Peyer's patch (tissue), 4 donors: ENCODE measurements at regions not wholly inside any gene's neighbourhood (a gene's known extent, or its start where the extent isn't known, plus 50 kb on each side); places are given as distances from the start of the nearest gene placed in this dataset.

ENCODE experiments used
- DNase-seq, 3 donors: peaks; one replicate each; pipeline ENCODE4 v3.0.0-alpha.2; 2017 to 2019
- H3K27ac ChIP-seq, 4 donors: fragments of 200-600 bp; sonication (generic); one replicate each; pipeline ENCODE4 v1.5.1; 2016 to 2019
- H3K27me3 ChIP-seq, 2 donors: fragments of 200-600 bp; sonication (generic); one replicate each; pipeline ENCODE4 v1.5.1; 2019
- H3K36me3 ChIP-seq, 3 donors: fragments of 200-600 bp; sonication (generic); one replicate each; pipeline ENCODE4 v1.5.1; 2016 to 2019
- H3K4me1 ChIP-seq, 4 donors: fragments of 200-600 bp; sonication (generic); one replicate each; pipeline ENCODE4 v1.5.1; 2016 to 2019
- H3K4me3 ChIP-seq, 4 donors: fragments of 200-600 bp; sonication (generic); 1 replicate in 3 of 4; 2 replicates in 1 of 4; pipeline ENCODE4 v1.5.1; 2016 to 2019; ENCODE audit warnings: mild to moderate bottlenecking in 1 of 4
- H3K9me3 ChIP-seq, 4 donors: fragments of 200-600 bp; sonication (generic); one replicate each; pipeline ENCODE4 v1.5.1; 2016 to 2019; ENCODE audit warnings: mild to moderate bottlenecking in 1 of 4
- POLR2A ChIP-seq, 2 donors: fragments of 450-650 bp; IDR thresholded peaks; one replicate each; pipeline ENCODE4 v1.5.1; 2017; ENCODE audit warnings: antibody characterized with exemption in 2 of 2, mild to moderate bottlenecking in 2 of 2, moderate library complexity in 2 of 2
- TF ChIP-seq, protein P1 (sequence below), 6 experiments: fragments of 450-650 bp in 4 of 6; fragments of 200-600 bp in 2 of 6; sonication (generic) in 1 of 6; IDR thresholded peaks; one replicate each; pipeline ENCODE4 v1.5.1; 2017 to 2019; ENCODE audit warnings: antibody characterized with exemption in 6 of 6, mild to moderate bottlenecking in 3 of 6, moderate library complexity in 1 of 6

DNA sequence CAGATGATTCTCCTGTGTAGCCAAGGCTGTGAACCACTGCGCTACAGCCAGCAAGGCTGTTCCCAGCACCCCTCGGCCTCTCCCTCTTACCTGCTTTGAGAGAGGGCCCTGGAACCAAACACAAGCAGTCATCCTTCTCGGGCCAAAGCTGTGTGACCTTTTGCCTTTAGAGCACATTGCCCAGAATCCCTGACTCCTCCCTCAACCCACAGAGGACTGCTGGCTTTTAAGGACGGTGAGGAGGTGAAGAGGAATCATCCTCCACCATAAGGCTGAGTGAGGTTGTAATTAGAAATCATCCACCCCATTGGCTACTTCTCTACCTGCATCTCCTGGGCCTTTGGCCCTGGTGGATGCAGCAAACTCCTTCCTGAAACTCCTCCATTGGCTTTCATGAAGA, 93.6 kb upstream of the PJA1 start:
- TF ChIP-seq, protein P1, sequence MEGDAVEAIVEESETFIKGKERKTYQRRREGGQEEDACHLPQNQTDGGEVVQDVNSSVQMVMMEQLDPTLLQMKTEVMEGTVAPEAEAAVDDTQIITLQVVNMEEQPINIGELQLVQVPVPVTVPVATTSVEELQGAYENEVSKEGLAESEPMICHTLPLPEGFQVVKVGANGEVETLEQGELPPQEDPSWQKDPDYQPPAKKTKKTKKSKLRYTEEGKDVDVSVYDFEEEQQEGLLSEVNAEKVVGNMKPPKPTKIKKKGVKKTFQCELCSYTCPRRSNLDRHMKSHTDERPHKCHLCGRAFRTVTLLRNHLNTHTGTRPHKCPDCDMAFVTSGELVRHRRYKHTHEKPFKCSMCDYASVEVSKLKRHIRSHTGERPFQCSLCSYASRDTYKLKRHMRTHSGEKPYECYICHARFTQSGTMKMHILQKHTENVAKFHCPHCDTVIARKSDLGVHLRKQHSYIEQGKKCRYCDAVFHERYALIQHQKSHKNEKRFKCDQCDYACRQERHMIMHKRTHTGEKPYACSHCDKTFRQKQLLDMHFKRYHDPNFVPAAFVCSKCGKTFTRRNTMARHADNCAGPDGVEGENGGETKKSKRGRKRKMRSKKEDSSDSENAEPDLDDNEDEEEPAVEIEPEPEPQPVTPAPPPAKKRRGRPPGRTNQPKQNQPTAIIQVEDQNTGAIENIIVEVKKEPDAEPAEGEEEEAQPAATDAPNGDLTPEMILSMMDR (IDR thresholded peaks at IDR 0.05) = no peak
- TF ChIP-seq POLR2A (IDR thresholded peaks at IDR 0.05) = no peak
- Histone ChIP-seq H3K36me3 (no peaks in the 10 kb centered on the region), H3K27ac (no peak overlapping the region), H3K4me3 (no peak overlapping the region), H3K9me3 (no peaks in the 10 kb centered on the region), H3K4me1 (no peaks in the 10 kb centered on the region), H3K27me3 (no peaks in the 10 kb centered on the region)
- no peak for DNase-seq

DNA sequence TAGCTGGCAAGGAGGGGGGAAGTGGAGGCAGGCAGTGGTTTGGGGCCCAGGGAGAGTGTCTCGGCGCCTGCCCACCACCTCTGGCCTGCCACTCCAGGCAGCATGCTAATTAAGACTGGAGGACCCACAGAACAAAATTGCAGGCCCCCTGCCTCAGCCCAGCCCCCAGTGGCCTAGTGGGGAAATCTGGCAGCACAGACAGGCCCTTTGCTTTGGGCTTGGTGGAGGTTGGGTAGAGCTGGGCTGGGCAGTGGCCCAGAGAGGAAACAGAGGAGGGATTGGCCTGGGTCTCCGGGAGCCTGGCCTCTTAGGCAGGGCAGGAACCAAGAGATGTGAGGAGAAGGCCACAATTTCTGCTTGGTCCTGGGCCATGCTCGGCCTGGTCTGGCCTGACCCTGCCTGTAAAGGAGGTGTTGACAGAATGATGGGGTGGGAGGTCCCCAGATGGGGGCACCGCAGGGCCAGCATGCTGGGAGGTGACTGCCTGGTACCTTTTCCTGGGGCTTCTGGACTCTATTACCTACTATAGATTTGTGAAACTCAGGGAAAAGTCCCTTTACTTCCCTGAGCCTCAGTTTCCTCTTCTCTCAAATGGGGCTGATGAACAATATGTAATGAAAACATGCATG, 92.4 kb upstream of the PJA1 start:
- TF ChIP-seq, protein P1 (IDR thresholded peaks at IDR 0.05) = no peak
- TF ChIP-seq POLR2A (IDR thresholded peaks at IDR 0.05) = no peak
- Histone ChIP-seq H3K4me3 (no peak overlapping the region), H3K27ac (no peak overlapping the region), H3K9me3 (no peaks in the 10 kb centered on the region), H3K36me3 (no peaks in the 10 kb centered on the region), H3K4me1 (no peaks in the 10 kb centered on the region), H3K27me3 (no peaks in the 10 kb centered on the region)
- no peak for DNase-seq

DNA sequence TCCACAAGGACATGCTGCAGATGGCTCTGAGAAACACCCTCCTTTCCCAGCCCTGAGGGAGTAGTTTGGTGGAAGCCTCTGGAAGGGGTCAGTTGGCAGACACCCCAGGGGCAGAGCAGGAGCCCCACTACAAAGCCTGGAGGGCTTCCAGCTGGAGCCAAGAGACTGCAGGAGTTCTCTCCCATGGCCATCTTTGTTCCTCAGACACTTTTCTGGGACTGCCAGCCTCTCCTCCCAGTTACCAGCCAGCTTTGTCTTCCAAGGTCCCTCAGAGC, 91.0 kb upstream of the PJA1 start:
- no peaks in the 10 kb centered on the region for H3K27me3 ChIP-seq
- DNase-seq = no peak

DNA sequence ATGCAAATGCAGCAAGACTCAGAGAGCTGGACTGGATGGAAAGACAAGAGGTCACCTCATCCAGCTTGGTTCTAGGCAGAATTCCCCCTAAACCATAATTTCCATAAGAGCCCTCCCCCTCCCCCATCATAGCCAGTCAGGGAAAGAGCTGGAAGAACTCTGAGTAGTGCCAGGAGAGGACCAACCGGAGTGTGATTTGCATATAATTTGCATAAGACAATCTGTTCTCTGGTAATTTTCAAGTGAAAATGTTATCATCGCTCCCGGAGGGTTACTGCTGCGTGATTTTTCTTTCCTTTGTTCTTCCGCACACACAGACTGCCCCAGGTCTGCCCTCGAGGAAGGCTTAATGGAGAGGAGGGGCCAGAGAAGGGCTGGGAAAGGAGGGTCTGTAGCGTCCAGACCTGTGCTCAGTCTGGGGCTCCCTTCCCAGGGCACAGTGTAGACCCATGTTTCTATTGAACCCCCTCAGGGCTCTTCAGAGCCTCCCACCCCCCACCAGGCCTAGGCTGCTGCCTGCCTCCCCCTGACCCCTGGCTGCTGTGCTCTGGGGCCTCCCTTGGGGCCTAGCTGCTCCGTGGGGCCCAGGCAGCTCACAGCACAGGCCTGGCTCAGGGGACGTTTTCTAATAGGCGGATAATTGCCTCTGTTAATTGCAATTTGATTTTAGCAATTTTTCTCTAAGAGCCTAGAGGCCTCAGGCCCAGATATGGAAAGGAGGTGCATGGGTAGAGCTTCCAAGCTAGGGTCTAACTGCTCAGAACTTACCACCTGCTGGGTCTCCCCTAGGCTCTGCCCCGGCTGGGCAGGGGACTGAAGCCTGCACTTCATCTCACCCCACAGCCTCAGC, 90.4 kb upstream of the PJA1 start:
- Histone ChIP-seq H3K4me1 (no peaks in the 10 kb centered on the region), H3K36me3 (no peaks in the 10 kb centered on the region), H3K9me3 (no peaks in the 10 kb centered on the region), H3K27ac (no peak overlapping the region), H3K4me3 (no peak overlapping the region), H3K27me3 (no peaks in the 10 kb centered on the region)
- DNase-seq = no peak
- no peak for TF ChIP-seq POLR2A (IDR thresholded peaks at IDR 0.05)

More for the DNA sequence above, 91.0 kb upstream of the PJA1 start:
- Histone ChIP-seq H3K36me3 (no peaks in the 10 kb centered on the region), H3K9me3 (no peaks in the 10 kb centered on the region), H3K4me1 (no peaks in the 10 kb centered on the region), H3K27ac (no peak overlapping the region), H3K4me3 (no peak overlapping the region)
- TF ChIP-seq, protein P1 (IDR thresholded peaks at IDR 0.05) = no peak
- no peak for TF ChIP-seq POLR2A (IDR thresholded peaks at IDR 0.05)

DNA sequence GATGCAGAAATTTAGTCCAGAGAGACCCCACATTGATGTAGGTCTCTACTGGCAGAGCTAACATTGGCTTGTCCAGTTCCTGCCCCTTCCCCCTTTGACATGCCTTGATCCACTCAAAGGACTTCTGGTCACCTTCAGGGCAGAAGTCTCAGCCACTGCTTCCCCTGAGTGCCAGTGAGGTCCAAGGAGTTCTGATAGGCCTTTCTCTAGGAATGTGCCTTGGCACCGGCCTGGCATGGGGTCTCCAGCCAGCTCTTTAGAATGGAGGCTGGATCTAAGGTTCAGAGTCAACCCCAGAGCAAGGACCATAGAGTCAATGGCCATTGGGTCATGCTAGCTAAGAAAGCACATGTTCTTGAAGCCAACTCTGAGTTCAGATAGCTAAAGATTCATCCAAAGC, 88.6 kb upstream of the PJA1 start:
- Histone ChIP-seq H3K27me3 (no peaks in the 10 kb centered on the region), H3K9me3 (no peaks in the 10 kb centered on the region), H3K4me3 (no peak overlapping the region), H3K36me3 (no peaks in the 10 kb centered on the region), H3K27ac (no peak overlapping the region), H3K4me1 (no peaks in the 10 kb centered on the region)
- DNase-seq = no peak
- TF ChIP-seq, protein P1 (IDR thresholded peaks at IDR 0.05) = no peak
- TF ChIP-seq POLR2A (IDR thresholded peaks at IDR 0.05) = no peak

DNA sequence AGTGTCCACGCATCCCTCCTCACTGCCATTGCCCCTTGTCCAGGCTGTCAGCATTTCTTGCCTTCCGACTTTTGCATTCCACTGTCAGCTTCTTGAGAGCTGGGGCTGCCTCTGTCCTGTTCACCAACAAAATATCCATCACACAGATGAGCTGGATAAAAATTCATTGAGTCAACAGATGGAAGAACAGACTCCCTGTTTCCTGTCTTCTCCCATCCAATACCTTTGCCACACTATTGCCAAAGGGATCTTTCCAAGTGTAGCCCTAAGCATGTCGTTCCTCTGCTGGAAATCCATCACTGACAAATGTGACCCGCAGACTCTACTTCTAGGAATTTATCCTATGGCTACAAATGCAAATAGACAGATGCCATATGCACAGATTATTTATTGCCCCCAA, 78.0 kb upstream of the PJA1 start:
- DNase-seq = no peak
- H3K4me1 ChIP-seq = no peaks in the 10 kb centered on the region
- H3K27ac ChIP-seq = no peak overlapping the region
- no peaks in the 10 kb centered on the region for H3K27me3 ChIP-seq
- H3K36me3 ChIP-seq = no peaks in the 10 kb centered on the region
- no peak overlapping the region for H3K4me3 ChIP-seq
- TF ChIP-seq, protein P1 (IDR thresholded peaks at IDR 0.05) = no peak
- no peak for TF ChIP-seq POLR2A (IDR thresholded peaks at IDR 0.05)
- H3K9me3 ChIP-seq = no peaks in the 10 kb centered on the region
